Gastroesophageal sphincter (tissue), 3 donors: ENCODE measurements at regions not wholly inside any gene's neighbourhood (a gene's known extent, or its start where the extent isn't known, plus 50 kb on each side); places are given as distances from the start of the nearest gene placed in this dataset.

Experiments
- CTCF ChIP-seq, 4 experiments: fragments of 200-600 bp in 2 of 4; fragments of 450-650 bp in 2 of 4; sonication (generic) in 1 of 4; IDR thresholded peaks; one replicate each; pipeline ENCODE4 v1.5.1; 2017 to 2019; ENCODE audit warnings: antibody characterized with exemption in 4 of 4, mild to moderate bottlenecking in 2 of 4, moderate library complexity in 2 of 4
- POLR2A ChIP-seq, 2 donors: fragments of 450-650 bp; IDR thresholded peaks; one replicate each; pipeline ENCODE4 v1.6.1; 2017; ENCODE audit warnings: antibody characterized with exemption in 2 of 2, mild to moderate bottlenecking in 2 of 2, moderate library complexity in 1 of 2

GRCh38 chr11:92688416-92688815 lies 281.0 kb upstream of the MTNR1B start:
- TF ChIP-seq CTCF (IDR thresholded peaks at IDR 0.05), result no peak
- no peak for TF ChIP-seq POLR2A (IDR thresholded peaks at IDR 0.05)
